Activated CD4-positive, alpha-beta T cell treated with anti-CD3 and anti-CD28 coated beads, Interleukin-2, Interleukin-4, amounts not matched to agents 100 ng/mL and 50 ng/mL, durations not matched to agents 16 hours and 8 hours (primary cell): ENCODE measurements at regions not wholly inside any gene's neighbourhood (a gene's known extent, or its start where the extent isn't known, plus 50 kb on each side); places are given as distances from the start of the nearest gene placed in this dataset.
"Not testable (repeated sequence)": the region's sequence is repeated elsewhere in the genome, so short reads cannot be mapped to it uniquely, and the experiment has no call there.

ENCODE experiments used
- DNase-seq: peaks from one replicate; pipeline ENCODE4 v3.0.0-alpha.2; 2020; ENCODE audit warnings: low spot score

DNA sequence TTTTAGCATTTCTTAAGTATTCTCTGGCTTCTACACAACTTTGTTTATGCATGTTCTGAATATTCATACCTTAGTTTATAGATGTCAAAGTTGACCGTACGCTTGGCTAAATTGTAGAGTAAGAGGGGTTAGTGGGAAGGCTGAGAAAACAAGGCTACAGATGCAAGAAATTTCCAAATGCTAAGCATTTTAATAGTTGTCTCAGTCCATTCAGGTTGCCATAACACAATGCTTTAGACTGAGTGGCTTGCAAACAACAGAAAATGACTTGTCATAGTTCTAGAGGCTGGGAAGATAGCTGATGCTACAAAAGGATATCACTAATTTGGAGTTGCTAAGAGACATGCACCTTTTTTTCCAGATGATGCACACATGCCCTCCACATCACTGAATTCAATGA, 53.0 kb upstream of the C1QTNF3 start:
- not testable (repeated sequence) for DNase-seq

GRCh38 chr5:34099891-34100290, 56.9 kb upstream of the C1QTNF3 start:
- not testable (repeated sequence) for DNase-seq

DNA sequence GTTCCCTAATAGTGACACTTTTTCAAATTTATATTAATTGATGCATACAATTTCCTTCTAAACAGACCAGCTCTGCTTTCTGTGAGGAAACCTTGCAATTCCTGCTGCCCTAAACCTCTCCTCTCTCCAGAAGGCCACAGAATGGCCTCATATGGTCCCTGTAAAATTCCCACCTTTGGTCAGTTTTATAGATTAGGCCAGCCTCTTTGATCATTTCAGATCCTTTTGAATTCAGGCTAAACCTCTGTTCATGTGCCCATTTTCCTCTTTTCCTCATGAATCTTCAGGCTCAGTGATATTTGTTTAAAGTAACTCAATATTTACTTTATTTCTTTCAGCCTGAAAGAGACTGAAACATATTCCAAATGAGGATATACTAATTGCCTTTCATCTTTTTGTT, 58.6 kb upstream of the C1QTNF3 start:
- not testable (repeated sequence) for DNase-seq

GRCh38 chr5:34108897-34109296, 65.9 kb upstream of the C1QTNF3 start:
- DNase-seq = not testable (repeated sequence)

- DNase-seq = not testable (repeated sequence)
Observed at GRCh38 chr5:34124280-34124679, 81.3 kb upstream of the C1QTNF3 start.

DNA sequence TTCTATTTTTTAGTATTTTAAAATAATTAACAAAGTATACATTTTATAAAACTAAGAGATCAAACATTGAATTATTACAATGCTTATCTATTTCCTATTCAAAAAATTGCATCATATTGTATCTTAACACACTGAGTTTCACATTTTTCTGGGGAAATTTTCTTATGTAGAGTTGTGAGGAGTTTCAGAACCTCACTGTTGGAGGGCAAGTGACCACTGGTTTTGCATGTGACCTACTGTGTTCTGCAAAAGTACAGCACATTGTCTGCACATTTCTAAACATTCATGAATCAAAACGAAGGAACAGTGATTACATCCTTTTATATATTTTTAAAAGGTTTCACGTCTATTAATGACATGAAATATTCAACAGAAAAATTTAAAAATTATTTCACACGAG, 82.3 kb upstream of the C1QTNF3 start:
- not testable (repeated sequence) for DNase-seq

- not testable (repeated sequence) for DNase-seq
Observed at GRCh38 chr5:34126741-34127140, 83.7 kb upstream of the C1QTNF3 start.

DNA sequence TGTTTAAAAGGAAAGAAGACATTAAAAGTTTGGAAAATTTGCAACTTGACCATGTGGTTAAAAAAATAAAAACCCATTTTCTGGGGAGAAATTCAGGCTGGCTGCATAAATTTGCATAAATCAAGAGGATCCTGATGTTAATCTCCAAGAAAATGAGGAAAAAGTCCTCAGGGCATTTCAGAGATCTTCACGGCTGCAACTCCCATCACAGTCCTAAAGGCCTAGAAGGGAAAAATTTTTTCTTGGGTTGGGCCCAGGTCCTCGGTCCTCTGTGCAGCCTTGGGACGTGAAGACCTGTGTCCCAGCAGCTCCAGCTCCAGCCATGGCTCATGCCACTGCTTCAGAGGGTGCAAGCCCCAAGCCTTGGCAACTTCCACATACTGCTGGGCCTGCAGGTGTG, 84.8 kb upstream of the C1QTNF3 start:
- DNase-seq = not testable (repeated sequence)

- DNase-seq = not testable (repeated sequence)
Observed at GRCh38 chr5:34128890-34129289, 85.9 kb upstream of the C1QTNF3 start.

DNA sequence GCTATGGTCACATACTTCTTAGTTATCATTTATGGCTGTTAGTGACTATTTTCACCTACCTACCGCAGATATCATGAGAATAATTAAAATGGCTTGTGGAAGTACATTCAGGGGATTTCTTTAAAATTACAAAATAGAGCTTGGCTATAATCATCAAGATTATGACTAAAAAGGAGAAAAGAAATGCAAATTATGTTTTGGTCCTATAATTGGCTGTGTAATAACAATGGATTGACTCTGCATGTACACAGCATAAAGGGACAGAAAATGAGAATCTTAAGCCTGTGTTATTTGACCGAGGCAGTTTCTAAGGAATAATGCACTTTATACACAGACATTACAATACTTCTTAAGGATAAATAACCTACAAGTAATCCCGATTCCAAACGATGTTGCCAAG, 112.0 kb upstream of the C1QTNF3 start:
- not testable (repeated sequence) for DNase-seq

DNA sequence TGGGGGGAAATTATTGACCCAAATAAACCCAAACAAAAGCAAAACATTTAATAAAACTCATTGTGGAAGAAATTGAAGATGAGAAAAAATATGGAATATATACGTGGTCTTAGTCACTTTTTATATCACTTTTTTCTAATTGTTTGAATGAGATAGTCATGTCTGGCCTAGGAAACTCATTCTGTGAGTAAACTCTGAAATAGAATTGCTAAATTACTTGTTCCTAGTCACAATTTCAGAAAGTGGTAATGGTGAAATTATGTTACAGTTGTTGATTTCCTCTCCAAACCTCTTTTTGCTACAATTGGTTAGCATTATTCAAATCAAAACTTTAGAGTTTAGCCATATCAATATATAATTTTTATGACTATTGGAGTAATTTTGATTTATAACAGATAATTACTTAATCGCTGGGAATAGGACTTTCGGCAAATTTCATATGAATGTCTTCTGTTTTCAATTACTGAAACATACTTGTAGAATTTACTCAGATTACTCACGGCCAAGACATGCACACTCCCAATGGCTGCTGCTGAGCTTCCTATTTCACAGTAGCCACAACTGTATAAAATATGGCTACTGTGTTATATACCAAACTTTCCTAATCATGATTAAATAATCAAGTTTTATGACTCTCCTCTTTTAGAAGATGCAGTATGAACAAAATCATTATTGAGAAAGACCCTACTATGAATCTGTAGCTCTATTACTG, 113.8 kb upstream of the C1QTNF3 start:
- DNase-seq = peak; percentile 34

DNA sequence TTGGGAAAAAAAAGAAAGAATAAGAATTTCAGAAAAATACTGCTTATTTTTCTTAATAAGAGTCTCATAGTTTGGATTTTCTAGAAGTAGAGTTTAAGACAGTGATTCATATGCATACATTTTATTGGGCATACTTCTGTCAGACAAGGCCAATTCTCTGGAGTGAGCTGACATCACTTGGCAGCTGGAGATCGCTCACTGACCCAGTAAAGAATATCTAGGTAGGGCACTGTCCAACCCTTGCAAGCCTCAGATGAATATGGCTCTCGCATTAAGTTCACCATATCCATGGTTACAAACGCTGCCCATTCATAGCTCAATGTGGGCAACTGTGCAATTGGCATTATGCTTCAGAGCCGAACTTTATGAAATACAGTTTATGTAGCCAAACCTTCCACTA, 117.9 kb upstream of the C1QTNF3 start:
- DNase-seq = not testable (repeated sequence)

GRCh38 chr5:34171398-34171797, 128.4 kb upstream of the C1QTNF3 start:
- not testable (repeated sequence) for DNase-seq

- DNase-seq = not testable (repeated sequence)
Observed at GRCh38 chr5:34179453-34180190, 136.6 kb upstream of the C1QTNF3 start.

- not testable (repeated sequence) for DNase-seq
Observed at GRCh38 chr5:34180225-34180624, 137.2 kb upstream of the C1QTNF3 start.

- not testable (repeated sequence) for DNase-seq
Observed at GRCh38 chr5:34180940-34181614, 138.1 kb upstream of the C1QTNF3 start.

GRCh38 chr5:34185005-34185404, 142.0 kb upstream of the C1QTNF3 start:
- not testable (repeated sequence) for DNase-seq

DNA sequence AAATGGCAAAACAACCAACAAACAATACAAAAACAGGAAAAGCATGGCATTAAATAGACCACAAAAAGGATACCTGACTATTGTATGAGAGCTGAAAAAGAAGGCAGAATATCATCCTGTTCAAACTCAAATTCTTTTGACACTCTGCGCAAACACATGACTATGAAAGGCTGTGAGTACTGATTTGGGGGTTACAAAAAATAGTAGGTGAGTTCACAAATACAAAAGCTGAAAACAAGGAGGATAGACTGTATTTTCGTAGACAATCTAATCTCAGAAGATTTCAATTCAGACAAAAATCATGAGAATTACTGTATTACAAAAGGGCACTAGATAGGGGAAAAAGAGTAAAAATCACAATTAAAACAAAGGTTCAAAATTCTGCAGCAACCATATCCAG, 142.6 kb upstream of the C1QTNF3 start:
- DNase-seq = not testable (repeated sequence)

DNA sequence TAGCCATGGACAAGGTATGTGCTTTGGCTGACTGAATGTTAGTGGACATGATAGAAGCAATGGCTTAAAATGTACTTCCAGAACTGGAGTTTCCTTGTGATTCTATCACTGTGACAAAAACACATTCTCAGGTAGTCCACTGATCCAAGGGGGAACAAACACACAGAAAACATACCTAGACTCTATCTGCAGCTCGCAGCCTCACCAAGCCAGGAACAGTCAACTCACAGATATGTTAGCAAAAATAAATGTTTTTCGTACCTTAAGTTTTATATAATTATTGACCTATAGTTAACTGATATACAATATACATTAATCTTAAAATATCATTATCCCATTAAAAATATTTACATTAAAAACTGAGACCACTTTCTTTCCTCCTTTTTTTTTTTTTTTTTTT, 143.1 kb upstream of the C1QTNF3 start:
- not testable (repeated sequence) for DNase-seq

DNA sequence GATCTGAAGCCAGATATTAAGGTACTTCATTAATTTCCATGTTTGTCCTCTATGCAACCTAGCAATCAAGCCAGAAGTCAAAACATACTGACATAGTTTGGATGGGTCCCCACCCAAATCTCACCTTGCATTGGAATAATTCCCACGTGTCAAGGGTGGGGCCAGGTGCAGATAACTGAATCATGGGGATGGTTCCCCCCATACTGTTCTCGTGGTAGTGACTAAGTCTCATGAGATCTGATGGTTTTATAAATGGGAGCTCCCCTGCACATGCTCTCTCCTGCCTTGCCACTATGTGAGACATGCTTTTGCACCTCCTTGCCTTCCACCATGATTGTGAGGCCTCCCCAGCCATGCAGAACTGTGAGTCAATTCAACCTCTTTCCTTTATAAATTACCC, 143.9 kb upstream of the C1QTNF3 start:
- DNase-seq = not testable (repeated sequence)

DNA sequence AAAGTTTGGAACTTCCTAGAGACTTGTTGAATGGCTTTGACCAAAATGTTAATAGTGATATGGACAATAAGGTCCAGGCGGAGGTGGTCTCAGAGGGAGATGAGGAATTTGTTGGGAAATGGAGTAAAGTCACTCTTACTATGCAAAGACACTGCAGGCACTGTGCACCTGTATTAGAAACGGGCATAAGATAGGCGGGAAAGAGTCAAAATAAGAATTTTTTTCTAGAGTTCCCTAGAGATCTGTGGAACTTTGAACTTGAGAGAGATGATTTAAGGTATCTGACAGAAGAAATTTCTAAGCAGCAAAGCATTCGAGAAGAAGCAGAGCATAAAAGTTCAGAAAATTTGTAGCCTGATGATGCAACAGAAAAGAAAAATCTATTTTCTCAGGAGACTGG, 144.4 kb upstream of the C1QTNF3 start:
- not testable (repeated sequence) for DNase-seq

DNA sequence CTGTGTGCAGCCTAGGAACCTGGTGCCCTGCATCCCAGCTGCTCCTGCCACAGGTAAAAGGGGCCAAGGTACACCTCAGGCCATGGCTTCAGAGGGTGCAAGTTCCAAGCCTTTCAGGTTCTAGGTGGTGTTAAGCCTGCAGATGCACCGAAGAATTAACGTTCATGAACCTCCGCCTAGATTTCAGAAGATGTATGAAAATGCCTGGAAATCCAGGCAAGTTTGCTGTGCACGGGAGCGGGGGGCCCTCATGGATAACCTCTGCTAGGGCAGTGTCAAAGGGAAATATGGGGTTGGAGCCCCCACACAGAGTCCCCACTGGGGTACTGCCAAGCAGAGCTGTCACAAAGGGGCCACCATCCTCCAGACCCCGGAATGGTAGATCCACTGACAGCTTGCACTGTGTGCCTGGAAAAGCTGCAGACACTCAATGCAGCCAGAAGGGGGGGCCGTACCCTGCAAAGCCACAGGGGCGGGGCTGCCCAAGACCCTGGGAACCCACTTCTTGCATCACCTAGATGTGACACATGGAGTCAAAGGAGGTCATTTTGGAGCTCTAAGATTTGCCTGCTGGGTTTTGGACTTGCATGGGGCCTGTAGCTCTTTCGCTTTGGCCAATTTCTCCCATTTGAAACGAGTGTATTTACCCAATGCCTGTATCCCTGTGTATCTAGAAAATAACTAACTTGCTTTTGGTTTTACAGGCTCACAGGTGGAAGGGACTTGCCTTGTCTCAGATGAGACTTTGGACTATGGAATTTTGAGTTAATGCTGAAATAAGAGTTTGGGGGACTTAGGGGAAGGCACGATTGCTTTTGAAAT, 145.2 kb upstream of the C1QTNF3 start:
- DNase-seq = peak; percentile 68
